A549 (cell line): ENCODE measurements at regions not wholly inside any gene's neighbourhood (a gene's known extent, or its start where the extent isn't known, plus 50 kb on each side); places are given as distances from the start of the nearest gene placed in this dataset.

Experiments used
- HOXB13 ChIP-seq: fragments of 250-450 bp; sonication (Bioruptor Pico); IDR thresholded peaks from 2 replicates; pipeline ENCODE4 v1.5.0; 2020; ENCODE audit warnings: low read depth, mild to moderate bottlenecking, moderate library complexity
- POLR2A ChIP-seq: IDR thresholded peaks from 2 replicates; pipeline ENCODE4 v1.6.1; 2012; ENCODE audit warnings: mild to moderate bottlenecking, low read length
- RCOR1 ChIP-seq: fragments of 150-350 bp; IDR thresholded peaks from 2 replicates; pipeline ENCODE4 v1.6.1; 2014; ENCODE audit warnings: antibody characterized with exemption, low read length, low read depth
- TP53 ChIP-seq: fragments of 250-450 bp; sonication (Bioruptor Pico); IDR thresholded peaks from 2 replicates; pipeline ENCODE4 v1.5.0; 2021; ENCODE audit warnings: mild to moderate bottlenecking, moderate library complexity
- TF ChIP-seq, protein P1 (sequence below): fragments of >200 bp; sonication (Bioruptor Twin); formaldehyde crosslinking; IDR thresholded peaks from 3 replicates; pipeline ENCODE4 v1.5.1; 2016
- TF ChIP-seq, protein P2 (sequence below): fragments of 200-600 bp; sonication (generic); IDR thresholded peaks from 2 replicates; pipeline ENCODE4 v1.6.1; 2016; ENCODE audit warnings: antibody characterized with exemption, mild to moderate bottlenecking, moderate library complexity

DNA sequence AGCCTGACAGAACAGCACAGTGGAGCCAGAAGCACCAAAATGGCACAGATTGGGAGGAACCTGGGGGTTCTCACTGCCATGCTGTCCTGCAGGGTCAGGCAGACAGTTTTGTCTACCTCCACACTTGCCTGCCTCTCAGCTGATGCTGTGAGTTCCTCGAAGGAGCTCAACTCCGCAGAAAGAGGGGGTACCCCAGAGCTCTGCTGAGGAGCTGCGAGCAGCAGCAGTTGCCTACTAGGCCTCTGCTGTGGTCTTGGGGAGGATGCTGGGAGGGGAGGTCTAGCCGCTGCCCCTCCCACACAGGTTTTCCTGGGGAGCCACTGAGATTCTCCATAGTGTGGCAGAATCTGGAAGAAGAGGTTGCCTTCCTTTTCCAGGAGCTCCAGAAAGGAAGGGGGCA, 192.5 kb downstream of the FOXD2 start:
- TF ChIP-seq, protein P1, sequence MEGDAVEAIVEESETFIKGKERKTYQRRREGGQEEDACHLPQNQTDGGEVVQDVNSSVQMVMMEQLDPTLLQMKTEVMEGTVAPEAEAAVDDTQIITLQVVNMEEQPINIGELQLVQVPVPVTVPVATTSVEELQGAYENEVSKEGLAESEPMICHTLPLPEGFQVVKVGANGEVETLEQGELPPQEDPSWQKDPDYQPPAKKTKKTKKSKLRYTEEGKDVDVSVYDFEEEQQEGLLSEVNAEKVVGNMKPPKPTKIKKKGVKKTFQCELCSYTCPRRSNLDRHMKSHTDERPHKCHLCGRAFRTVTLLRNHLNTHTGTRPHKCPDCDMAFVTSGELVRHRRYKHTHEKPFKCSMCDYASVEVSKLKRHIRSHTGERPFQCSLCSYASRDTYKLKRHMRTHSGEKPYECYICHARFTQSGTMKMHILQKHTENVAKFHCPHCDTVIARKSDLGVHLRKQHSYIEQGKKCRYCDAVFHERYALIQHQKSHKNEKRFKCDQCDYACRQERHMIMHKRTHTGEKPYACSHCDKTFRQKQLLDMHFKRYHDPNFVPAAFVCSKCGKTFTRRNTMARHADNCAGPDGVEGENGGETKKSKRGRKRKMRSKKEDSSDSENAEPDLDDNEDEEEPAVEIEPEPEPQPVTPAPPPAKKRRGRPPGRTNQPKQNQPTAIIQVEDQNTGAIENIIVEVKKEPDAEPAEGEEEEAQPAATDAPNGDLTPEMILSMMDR: no peak
- TF ChIP-seq POLR2A: no peak
- no peak for TF ChIP-seq RCOR1
- TF ChIP-seq TP53 (CRISPR knock-in tag): no peak
- TF ChIP-seq, protein P2, sequence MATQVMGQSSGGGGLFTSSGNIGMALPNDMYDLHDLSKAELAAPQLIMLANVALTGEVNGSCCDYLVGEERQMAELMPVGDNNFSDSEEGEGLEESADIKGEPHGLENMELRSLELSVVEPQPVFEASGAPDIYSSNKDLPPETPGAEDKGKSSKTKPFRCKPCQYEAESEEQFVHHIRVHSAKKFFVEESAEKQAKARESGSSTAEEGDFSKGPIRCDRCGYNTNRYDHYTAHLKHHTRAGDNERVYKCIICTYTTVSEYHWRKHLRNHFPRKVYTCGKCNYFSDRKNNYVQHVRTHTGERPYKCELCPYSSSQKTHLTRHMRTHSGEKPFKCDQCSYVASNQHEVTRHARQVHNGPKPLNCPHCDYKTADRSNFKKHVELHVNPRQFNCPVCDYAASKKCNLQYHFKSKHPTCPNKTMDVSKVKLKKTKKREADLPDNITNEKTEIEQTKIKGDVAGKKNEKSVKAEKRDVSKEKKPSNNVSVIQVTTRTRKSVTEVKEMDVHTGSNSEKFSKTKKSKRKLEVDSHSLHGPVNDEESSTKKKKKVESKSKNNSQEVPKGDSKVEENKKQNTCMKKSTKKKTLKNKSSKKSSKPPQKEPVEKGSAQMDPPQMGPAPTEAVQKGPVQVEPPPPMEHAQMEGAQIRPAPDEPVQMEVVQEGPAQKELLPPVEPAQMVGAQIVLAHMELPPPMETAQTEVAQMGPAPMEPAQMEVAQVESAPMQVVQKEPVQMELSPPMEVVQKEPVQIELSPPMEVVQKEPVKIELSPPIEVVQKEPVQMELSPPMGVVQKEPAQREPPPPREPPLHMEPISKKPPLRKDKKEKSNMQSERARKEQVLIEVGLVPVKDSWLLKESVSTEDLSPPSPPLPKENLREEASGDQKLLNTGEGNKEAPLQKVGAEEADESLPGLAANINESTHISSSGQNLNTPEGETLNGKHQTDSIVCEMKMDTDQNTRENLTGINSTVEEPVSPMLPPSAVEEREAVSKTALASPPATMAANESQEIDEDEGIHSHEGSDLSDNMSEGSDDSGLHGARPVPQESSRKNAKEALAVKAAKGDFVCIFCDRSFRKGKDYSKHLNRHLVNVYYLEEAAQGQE: no peak
- no peak for TF ChIP-seq HOXB13
